CD4-positive, alpha-beta T cell (primary cell): ENCODE measurements at regions not wholly inside any gene's neighbourhood (a gene's known extent, or its start where the extent isn't known, plus 50 kb on each side); places are given as distances from the start of the nearest gene placed in this dataset.

ENCODE experiments used
- ATAC-seq: fragments of 200-7000 bp; cut with Tn5 transposase; one replicate; pipeline ENCODE4 v1.10.0; 2022; ENCODE audit warnings: mild to moderate bottlenecking; ENCODE audit not compliant: poor library complexity
- CTCF ChIA-PET: fragments of 350-600 bp; sonication (Branson Sonifier 250); formaldehyde crosslinking; loops from one replicate; lab custom pipeline; 2021; ENCODE audit warnings: antibody characterized with exemption, inconsistent platforms; lab: Charles Lee
- POLR2A ChIA-PET: fragments of 350-600 bp; sonication (Branson Sonifier 250); formaldehyde crosslinking; loops from one replicate; lab custom pipeline; 2021; ENCODE audit warnings: antibody characterized with exemption, inconsistent platforms; lab: Charles Lee
- DNase-seq, 14 experiments: peaks; one replicate each; pipeline ENCODE4 v3.0.0-alpha.2; 2013 to 2020; ENCODE audit warnings: mixed read lengths in 2 of 14
- H3K27ac ChIP-seq, 2 donors: one replicate each; pipeline versions ENCODE4 v1.5.1 to v1.7.0; 2013; ENCODE audit warnings: low read length in 2 of 2, low read depth in 1 of 2, mild to moderate bottlenecking in 1 of 2
- H3K27me3 ChIP-seq, 2 experiments: 1 replicate in 1 of 2; 2 replicates in 1 of 2; pipeline versions ENCODE4 v1.6.1 to v1.7.0; 2013; ENCODE audit warnings: low read length in 2 of 2, control low read depth in 1 of 2, mild to moderate bottlenecking in 1 of 2, moderate library complexity in 1 of 2; ENCODE audit not compliant: insufficient read depth in 2 of 2, control insufficient read depth in 1 of 2
- H3K36me3 ChIP-seq: one replicate; pipeline ENCODE4 v1.6.1; 2013; ENCODE audit warnings: low read length, control low read depth; ENCODE audit not compliant: insufficient read depth
- H3K4me1 ChIP-seq: one replicate; pipeline ENCODE4 v1.6.1; 2013; ENCODE audit warnings: low read length, control low read depth; ENCODE audit not compliant: insufficient read depth
- H3K4me3 ChIP-seq: one replicate; pipeline ENCODE4 v1.5.1; 2013; ENCODE audit warnings: mild to moderate bottlenecking, low read length, moderate library complexity
- H3K9me3 ChIP-seq, 2 experiments: 1 replicate in 1 of 2; 2 replicates in 1 of 2; pipeline versions ENCODE4 v1.6.1 to v1.7.0; 2013; ENCODE audit warnings: low read length in 2 of 2, mild to moderate bottlenecking in 2 of 2, control low read depth in 1 of 2, moderate library complexity in 1 of 2; ENCODE audit not compliant: control insufficient read depth in 1 of 2, insufficient read depth in 1 of 2
- H3K27ac Mint-ChIP-seq: one replicate; pipeline ENCODE4 v1.8.0; 2020; ENCODE audit warnings: mixed read lengths
- H3K27me3 Mint-ChIP-seq: one replicate; pipeline ENCODE4 v1.8.0; 2021; ENCODE audit warnings: mixed read lengths
- H3K36me3 Mint-ChIP-seq: one replicate; pipeline ENCODE4 v1.8.0; 2021; ENCODE audit warnings: low read depth, mixed read lengths
- H3K4me1 Mint-ChIP-seq: one replicate; pipeline ENCODE4 v1.8.0; 2021; ENCODE audit warnings: low read depth, mixed read lengths
- H3K4me3 Mint-ChIP-seq: one replicate; pipeline ENCODE4 v1.8.0; 2020; ENCODE audit warnings: mild to moderate bottlenecking, mixed read lengths
- H3K9me3 Mint-ChIP-seq: one replicate; pipeline ENCODE4 v1.8.0; 2020; ENCODE audit warnings: mixed read lengths
- intact Hi-C, 2 experiments: fragments of 100-400 bp; cut with DNase I in 1 of 2; cut with micrococcal nuclease in 1 of 2; formaldehyde crosslinking; loops; one replicate each; pipeline versions ENCODE4 v1.15.1 to v1.9.0; 2023 to 2025; cut with DNase I, micrococcal nuclease
- TF ChIP-seq, protein P1 (sequence below): fragments of 200-600 bp; IDR thresholded peaks from one replicate; pipeline ENCODE4 v1.8.0; 2022; ENCODE audit warnings: antibody characterized with exemption, mild to moderate bottlenecking

DNA sequence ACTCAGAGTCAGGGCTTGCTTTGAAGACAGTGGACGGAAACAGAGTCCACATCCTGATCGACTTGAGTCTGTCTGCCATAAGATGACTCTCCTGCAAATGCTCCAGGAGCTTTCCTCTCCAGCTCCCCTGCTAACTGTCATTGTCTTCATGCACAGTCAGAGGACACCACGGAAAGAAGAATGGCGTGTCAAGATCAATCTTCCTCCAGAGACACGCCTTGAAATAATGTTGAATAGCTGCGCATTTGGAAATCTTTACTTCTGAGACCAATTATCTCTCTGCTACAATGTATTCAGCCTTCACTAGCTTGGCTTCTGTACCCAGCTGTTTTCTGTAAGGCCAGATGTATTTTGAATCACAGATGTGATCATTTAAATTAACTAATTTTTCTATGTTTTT is 457.2 kb downstream of the CDH2 start:
- Mint-ChIP-seq H3K27me3 (no peaks in the 10 kb centered on the region), H3K4me1 (no peaks in the 10 kb centered on the region), H3K9me3 (peaks cover 8% of the 10 kb centered on the region), H3K36me3 (no peaks in the 10 kb centered on the region), H3K27ac (no peak overlapping the region), H3K4me3 (no peak overlapping the region)
- Histone ChIP-seq H3K4me3 (no peak overlapping the region), H3K4me1 (no peaks in the 10 kb centered on the region), H3K36me3 (no peaks in the 10 kb centered on the region), H3K9me3 (peaks cover 0 to 12% of the 10 kb centered on the region in 2 experiments), H3K27me3 (no peaks in the 10 kb centered on the region), H3K27ac (no peak overlapping the region)
- POLR2A ChIA-PET: no interaction called here
- CTCF ChIA-PET: no interaction called here
- no peak for DNase-seq
- intact Hi-C loops: no loop called here
- TF ChIP-seq, protein P1, sequence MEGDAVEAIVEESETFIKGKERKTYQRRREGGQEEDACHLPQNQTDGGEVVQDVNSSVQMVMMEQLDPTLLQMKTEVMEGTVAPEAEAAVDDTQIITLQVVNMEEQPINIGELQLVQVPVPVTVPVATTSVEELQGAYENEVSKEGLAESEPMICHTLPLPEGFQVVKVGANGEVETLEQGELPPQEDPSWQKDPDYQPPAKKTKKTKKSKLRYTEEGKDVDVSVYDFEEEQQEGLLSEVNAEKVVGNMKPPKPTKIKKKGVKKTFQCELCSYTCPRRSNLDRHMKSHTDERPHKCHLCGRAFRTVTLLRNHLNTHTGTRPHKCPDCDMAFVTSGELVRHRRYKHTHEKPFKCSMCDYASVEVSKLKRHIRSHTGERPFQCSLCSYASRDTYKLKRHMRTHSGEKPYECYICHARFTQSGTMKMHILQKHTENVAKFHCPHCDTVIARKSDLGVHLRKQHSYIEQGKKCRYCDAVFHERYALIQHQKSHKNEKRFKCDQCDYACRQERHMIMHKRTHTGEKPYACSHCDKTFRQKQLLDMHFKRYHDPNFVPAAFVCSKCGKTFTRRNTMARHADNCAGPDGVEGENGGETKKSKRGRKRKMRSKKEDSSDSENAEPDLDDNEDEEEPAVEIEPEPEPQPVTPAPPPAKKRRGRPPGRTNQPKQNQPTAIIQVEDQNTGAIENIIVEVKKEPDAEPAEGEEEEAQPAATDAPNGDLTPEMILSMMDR: no peak
- no peak for ATAC-seq

DNA sequence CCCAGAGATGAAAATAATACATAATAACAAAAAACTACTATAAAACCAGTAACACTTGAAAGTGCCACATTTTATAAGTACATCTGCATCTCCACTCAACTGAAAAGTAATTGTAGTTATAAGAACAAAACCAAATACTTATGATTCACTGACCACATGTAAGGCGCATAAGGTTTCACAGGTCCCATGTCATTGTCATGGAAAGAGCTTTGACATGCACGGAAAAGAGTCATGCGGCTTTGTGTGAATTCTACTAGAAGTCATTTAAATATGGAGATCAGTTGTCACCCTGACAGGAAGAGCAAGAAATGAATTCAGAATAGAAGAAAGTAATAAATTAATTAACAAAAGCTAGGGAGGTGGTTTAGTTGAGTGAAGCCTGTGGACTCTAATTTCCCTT is 459.1 kb downstream of the CDH2 start:
- Histone ChIP-seq H3K9me3 (peaks cover 0 to 12% of the 10 kb centered on the region in 2 experiments), H3K4me1 (no peaks in the 10 kb centered on the region), H3K27ac (no peak overlapping the region), H3K27me3 (no peaks in the 10 kb centered on the region), H3K4me3 (no peak overlapping the region), H3K36me3 (no peaks in the 10 kb centered on the region)
- Mint-ChIP-seq H3K36me3 (no peaks in the 10 kb centered on the region), H3K27ac (no peak overlapping the region), H3K4me3 (no peak overlapping the region), H3K4me1 (no peaks in the 10 kb centered on the region), H3K9me3 (peaks cover 10% of the 10 kb centered on the region), H3K27me3 (no peaks in the 10 kb centered on the region)
- ATAC-seq: no peak
- intact Hi-C loops: no loop called here
- DNase-seq: no peak
- TF ChIP-seq, protein P1: no peak
- POLR2A ChIA-PET: no interaction called here
- CTCF ChIA-PET: no interaction called here

DNA sequence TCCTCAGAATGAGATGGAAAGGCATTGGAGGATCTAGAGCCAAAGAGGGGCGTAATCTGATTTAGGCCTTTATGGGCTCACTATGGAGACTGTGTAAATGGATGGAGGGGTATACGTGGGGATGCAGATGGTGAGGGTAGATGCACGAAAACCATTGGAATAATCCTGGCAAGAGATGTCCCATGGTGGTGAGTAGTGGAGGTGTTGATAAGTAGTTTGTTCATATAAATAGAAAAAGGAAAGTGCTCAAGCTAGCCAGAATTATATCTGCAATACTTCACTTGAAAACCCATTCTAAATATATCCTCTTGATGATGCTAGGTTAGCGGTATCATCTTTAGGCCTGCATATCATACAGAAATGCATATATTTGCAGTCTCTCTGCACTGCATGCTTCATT is 459.7 kb downstream of the CDH2 start:
- ChIA-PET CTCF (no interaction called here), POLR2A (no interaction called here)
- Histone ChIP-seq H3K4me3 (no peak overlapping the region), H3K27ac (no peak overlapping the region), H3K9me3 (peaks cover 0 to 8% of the 10 kb centered on the region in 2 experiments), H3K36me3 (no peaks in the 10 kb centered on the region), H3K4me1 (no peaks in the 10 kb centered on the region), H3K27me3 (no peaks in the 10 kb centered on the region)
- Mint-ChIP-seq H3K4me3 (no peak overlapping the region), H3K27ac (no peak overlapping the region), H3K36me3 (no peaks in the 10 kb centered on the region), H3K9me3 (peaks cover 10% of the 10 kb centered on the region), H3K4me1 (no peaks in the 10 kb centered on the region), H3K27me3 (no peaks in the 10 kb centered on the region)
- DNase-seq: no peak
- intact Hi-C loops: no loop called here
- no peak for ATAC-seq
- TF ChIP-seq, protein P1: no peak
